Small intestine (tissue), 7 donors: ENCODE measurements at regions not wholly inside any gene's neighbourhood (a gene's known extent, or its start where the extent isn't known, plus 50 kb on each side); places are given as distances from the start of the nearest gene placed in this dataset.

Experiments used
- DNase-seq, 2 donors: peaks; one replicate each; pipeline versions ENCODE4 v3.0.0 to v3.0.0-alpha.2; 2013
- FAIRE-seq: peaks from 2 replicates; lab custom pipeline; 2012; peaks lifted over from hg19 to GRCh38; lab: Jason Lieb, UNC
- H3K27ac ChIP-seq, 3 donors: one replicate each; pipeline ENCODE4 v1.5.1; 2013; ENCODE audit warnings: low read length in 2 of 3, mild to moderate bottlenecking in 2 of 3, control low read depth in 1 of 3, inconsistent platforms in 1 of 3, low read depth in 1 of 3, moderate library complexity in 1 of 3
- H3K27me3 ChIP-seq, 3 donors: one replicate each; pipeline ENCODE4 v1.6.1; 2013; ENCODE audit warnings: low read length in 3 of 3, inconsistent platforms in 1 of 3; ENCODE audit not compliant: control insufficient read depth in 3 of 3, insufficient read depth in 3 of 3
- H3K36me3 ChIP-seq, 3 donors: one replicate each; pipeline ENCODE4 v1.6.1; 2013; ENCODE audit warnings: low read length in 3 of 3, inconsistent platforms in 1 of 3, low read depth in 1 of 3, mild to moderate bottlenecking in 1 of 3, moderate library complexity in 1 of 3; ENCODE audit not compliant: control insufficient read depth in 3 of 3, insufficient read depth in 2 of 3
- H3K4me1 ChIP-seq, 3 donors: one replicate each; pipeline ENCODE4 v1.6.1; 2013; ENCODE audit warnings: low read length in 2 of 3, inconsistent platforms in 1 of 3, low read depth in 1 of 3, mild to moderate bottlenecking in 1 of 3, moderate library complexity in 1 of 3; ENCODE audit not compliant: control insufficient read depth in 3 of 3, insufficient read depth in 2 of 3
- H3K4me3 ChIP-seq, 3 donors: one replicate each; pipeline ENCODE4 v1.5.1; 2013; ENCODE audit warnings: low read length in 3 of 3, control low read depth in 1 of 3, inconsistent platforms in 1 of 3, low read depth in 1 of 3, mild to moderate bottlenecking in 1 of 3, moderate library complexity in 1 of 3
- H3K9me3 ChIP-seq, 2 donors: one replicate each; pipeline ENCODE4 v1.6.1; 2013; ENCODE audit warnings: low read depth in 1 of 2, low read length in 1 of 2; ENCODE audit not compliant: control insufficient read depth in 2 of 2, insufficient read depth in 1 of 2
- WGBS, 3 donors: extraction: QIAGEN DNeasy Blood & Tissue Kit; methylation state at CpG; one replicate each; pipeline ENCODE4 v1.1.7; 2013; 5-methylcytosine and 5-hydroxymethylcytosine counted together
- donor health status: healthy with polysubstance abuse.
- donor health status: control.
- donor health status: control.
- donor health status: Bipolar disorder and iron deficiency.
- donor health status: healthy.

DNA sequence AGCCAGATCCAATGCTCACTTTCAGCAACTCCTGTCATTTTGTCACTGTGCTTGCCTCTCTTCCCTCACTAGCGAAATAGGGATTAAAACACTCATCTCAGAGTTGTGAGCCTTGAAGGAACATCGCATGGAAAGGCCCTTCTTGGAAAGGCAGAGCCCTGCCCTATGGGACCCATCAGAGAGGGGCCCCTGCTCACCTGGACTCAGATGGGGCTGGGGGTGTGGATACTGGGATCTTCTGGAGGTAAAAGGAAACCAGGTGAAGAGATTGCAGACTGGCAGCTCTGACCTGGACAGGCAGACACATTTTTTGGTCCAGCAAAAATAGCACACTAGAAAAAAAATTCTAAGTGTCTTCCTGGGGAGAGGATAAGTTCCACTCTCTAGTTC, 54.2 kb upstream of the EPS8L3 start:
- no peaks in the 10 kb centered on the region for H3K36me3 ChIP-seq
- H3K27me3 ChIP-seq: no peaks in the 10 kb centered on the region
- no peak overlapping the region for H3K4me3 ChIP-seq
- FAIRE-seq: no peak
- peaks cover 0 to 3% (median 0%) of the 10 kb centered on the region in 3 donors for H3K4me1 ChIP-seq
- H3K27ac ChIP-seq: no peak overlapping the region
- DNase-seq: no peak
- H3K9me3 ChIP-seq: peaks cover 0 to 10% of the 10 kb centered on the region in 2 donors
- WGBS, 3 donors: 93 to 98% (median 96%) methylated on average over 2 of the region's 2 CpGs

DNA sequence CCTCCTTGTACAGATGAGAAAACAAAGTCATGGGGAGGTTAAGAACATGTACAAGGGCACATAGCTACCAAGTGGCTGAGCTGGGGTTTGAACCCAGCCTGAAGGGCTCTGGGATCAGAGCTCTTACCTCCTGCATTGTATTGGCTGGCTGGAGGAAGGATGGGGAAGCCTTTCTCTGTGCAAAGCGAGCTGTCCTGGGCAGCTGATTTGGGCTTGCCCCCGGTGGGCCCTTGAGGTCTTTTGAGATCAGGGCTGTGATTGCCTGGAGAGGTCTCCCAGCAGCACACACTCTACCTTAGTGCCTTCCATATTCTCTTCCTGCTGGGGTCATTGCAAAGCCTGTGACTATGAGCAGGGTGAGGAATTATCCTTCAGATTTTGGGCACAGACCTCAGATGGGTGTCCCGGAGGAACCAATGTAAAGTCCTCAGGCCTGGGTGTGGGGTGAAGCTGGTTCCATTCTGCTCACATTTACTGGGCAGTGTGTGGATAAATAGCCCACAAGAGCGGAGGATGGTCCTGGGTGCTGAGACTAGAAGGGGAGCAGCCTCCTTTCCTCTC, 53.3 kb upstream of the EPS8L3 start:
- Histone ChIP-seq H3K36me3 (no peaks in the 10 kb centered on the region), H3K4me1 (peaks cover 0 to 1% (median 0%) of the 10 kb centered on the region in 3 donors), H3K4me3 (no peak overlapping the region), H3K27ac (no peak overlapping the region), H3K27me3 (no peaks in the 10 kb centered on the region), H3K9me3 (peaks cover 0 to 10% of the 10 kb centered on the region in 2 donors)
- DNase-seq (no peak), FAIRE-seq (no peak)
- WGBS, 3 donors: 93 to 95% (median 94%) methylated on average over 4 of the region's 4 CpGs

DNA sequence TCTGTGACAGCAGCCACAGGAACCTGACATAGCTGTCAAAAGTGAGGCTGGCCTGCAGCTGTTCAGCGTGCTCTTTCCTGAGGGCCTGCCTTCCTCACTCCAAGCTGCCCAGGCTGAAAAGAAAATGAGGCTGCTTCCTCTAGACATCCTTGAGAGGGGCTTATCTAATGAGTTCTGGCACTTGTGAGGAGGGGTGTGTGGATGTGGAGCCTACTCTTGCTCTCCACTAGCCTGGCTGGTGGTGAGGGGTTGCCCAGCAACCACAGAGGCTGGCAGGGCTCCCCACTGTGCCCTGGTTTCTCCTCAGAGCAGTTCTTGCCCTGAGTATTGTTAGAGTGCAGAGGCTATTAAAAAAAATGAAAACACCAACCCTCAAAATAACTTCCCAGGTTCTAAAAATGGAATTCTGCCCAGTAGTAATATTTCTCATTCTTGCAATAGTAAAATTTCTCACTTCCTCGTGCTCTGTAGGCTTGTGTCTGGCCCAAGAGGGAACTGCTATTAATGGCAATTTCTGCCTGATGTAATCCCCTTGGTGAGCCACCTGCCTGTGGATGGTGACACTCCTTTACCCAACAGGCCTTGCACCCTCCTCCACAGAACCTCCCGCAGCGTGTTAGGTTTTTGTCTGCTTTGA, 52.6 kb upstream of the EPS8L3 start:
- WGBS, 3 donors: 68 to 80% (median 77%) methylated on average over 4 of the region's 4 CpGs
- no peaks in the 10 kb centered on the region for H3K36me3 ChIP-seq
- H3K9me3 ChIP-seq: peaks cover 0 to 10% of the 10 kb centered on the region in 2 donors
- no peak for FAIRE-seq
- no peak for DNase-seq
- no peak overlapping the region for H3K4me3 ChIP-seq
- H3K27me3 ChIP-seq: no peaks in the 10 kb centered on the region
- H3K4me1 ChIP-seq: no peaks in the 10 kb centered on the region
- H3K27ac ChIP-seq: no peak overlapping the region

DNA sequence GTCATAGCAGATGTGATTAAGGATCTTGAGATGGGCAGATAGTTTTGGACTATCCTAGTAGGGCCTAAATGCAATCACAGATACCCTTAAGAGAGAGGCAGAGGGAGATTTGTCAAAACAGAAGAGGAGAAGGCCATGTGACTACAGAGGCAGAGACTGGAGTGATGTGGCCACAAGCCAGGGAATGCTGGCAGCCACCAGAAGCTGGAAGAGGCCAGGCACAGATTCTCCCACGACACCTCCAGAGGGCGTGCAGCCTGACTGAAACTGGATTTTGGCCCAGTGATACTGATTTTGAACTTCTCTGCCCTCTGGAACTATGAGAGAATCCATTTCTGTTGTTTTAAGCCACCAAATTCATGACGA, 52.1 kb upstream of the EPS8L3 start:
- WGBS, 3 donors: 68 to 77% (median 71%) methylated on average over 3 of the region's 3 CpGs
- Histone ChIP-seq H3K36me3 (no peaks in the 10 kb centered on the region), H3K27ac (no peak overlapping the region), H3K4me1 (no peaks in the 10 kb centered on the region), H3K27me3 (no peaks in the 10 kb centered on the region), H3K9me3 (peaks cover 0 to 10% of the 10 kb centered on the region in 2 donors), H3K4me3 (no peak overlapping the region)
- DNase-seq: no peak
- FAIRE-seq: no peak

DNA sequence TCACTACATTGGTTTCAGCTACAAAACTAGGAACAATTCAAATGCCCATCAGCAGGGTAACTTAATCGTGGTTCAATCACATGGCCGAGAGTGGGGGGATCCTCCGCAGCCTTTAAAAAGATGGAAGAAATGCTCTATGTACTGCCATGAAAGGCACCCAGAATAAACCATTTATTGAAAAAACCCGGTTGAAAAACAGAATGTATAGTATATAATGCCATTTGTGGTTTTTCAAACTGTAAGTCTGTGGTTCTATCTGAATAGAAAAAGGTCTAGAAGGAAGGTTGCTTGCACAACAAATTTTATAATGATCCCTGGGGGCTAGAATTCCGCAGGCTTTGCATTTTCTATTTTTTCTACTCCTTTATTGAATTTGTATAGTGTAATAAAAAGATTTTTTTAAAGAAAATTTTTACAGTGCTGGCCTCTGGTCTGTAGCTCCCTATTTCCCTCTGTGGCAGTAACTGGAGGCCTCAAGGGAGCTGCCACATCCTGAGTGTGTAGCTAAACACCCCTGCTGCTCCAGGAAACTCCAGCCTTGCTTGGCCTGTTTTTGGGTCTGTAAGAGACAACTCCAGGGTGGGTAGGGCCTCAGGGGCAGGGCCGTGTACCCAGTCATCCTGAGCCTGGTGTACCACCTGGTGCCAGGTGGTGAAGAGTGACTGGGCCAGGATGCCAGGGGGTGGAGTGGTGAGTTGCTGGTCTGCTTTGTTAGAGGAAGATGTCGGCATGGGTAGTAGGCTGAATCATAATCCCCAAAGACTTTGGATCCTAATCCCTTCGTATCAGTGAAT, 51.5 kb upstream of the EPS8L3 start:
- H3K27ac ChIP-seq: no peak overlapping the region
- no peak overlapping the region for H3K4me3 ChIP-seq
- FAIRE-seq: no peak
- no peaks in the 10 kb centered on the region for H3K4me1 ChIP-seq
- peaks cover 0 to 10% of the 10 kb centered on the region in 2 donors for H3K9me3 ChIP-seq
- no peak for DNase-seq
- WGBS, 3 donors: 82 to 87% (median 86%) methylated on average over 8 of the region's 8 CpGs
- H3K27me3 ChIP-seq: no peaks in the 10 kb centered on the region
- H3K36me3 ChIP-seq: no peaks in the 10 kb centered on the region

DNA sequence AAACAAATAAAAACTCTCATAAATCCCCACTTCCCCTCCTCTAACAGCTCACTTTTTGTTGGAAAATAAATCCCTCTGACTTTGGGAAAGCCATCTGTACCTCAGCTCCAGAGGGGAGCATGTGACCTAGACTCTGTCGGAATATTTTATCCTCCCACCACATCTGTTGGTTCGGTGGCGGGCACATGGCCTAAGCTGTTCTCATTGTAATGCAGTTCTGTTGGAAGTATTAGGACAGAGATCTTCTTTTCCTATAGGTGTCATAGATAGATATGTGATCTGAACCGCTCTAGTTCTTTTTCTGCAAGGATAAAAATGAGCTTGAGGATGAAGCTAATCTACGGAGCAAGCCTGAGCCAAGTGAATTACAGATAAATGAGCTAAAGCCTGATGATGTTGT, 50.5 kb upstream of the EPS8L3 start:
- no peak overlapping the region for H3K4me3 ChIP-seq
- no peak overlapping the region for H3K27ac ChIP-seq
- H3K4me1 ChIP-seq: no peaks in the 10 kb centered on the region
- FAIRE-seq (no peak), DNase-seq (no peak)
- no peaks in the 10 kb centered on the region for H3K27me3 ChIP-seq
- no peaks in the 10 kb centered on the region for H3K36me3 ChIP-seq
- H3K9me3 ChIP-seq: peaks cover 0 to 10% of the 10 kb centered on the region in 2 donors
- WGBS, 3 donors: 92 to 96% (median 95%) methylated on average over 5 of the region's 5 CpGs
